A549 (cell line): ENCODE measurements at regions not wholly inside any gene's neighbourhood (a gene's known extent, or its start where the extent isn't known, plus 50 kb on each side); places are given as distances from the start of the nearest gene placed in this dataset.

Experiments used
- CTCF ChIP-seq: fragments of >200 bp; sonication (Bioruptor Twin); formaldehyde crosslinking; IDR thresholded peaks from 3 replicates; pipeline ENCODE4 v1.5.1; 2016
- HDAC2 ChIP-seq: fragments of 200-600 bp; sonication (generic); IDR thresholded peaks from 2 replicates; pipeline ENCODE4 v1.6.1; 2016
- MAZ ChIP-seq: fragments of 150-350 bp; IDR thresholded peaks from 2 replicates; pipeline ENCODE4 v1.6.1; 2014; ENCODE audit warnings: antibody characterized with exemption, low read depth, low read length, borderline replicate concordance
- MYC ChIP-seq: IDR thresholded peaks from 2 replicates; pipeline ENCODE4 v1.6.1; 2012; ENCODE audit warnings: mild to moderate bottlenecking, inconsistent platforms, low read length, improper control_type of control experiment, borderline replicate concordance
- NR3C1 ChIP-seq: fragments of >200 bp; sonication (Bioruptor Twin); formaldehyde crosslinking; IDR thresholded peaks from 3 replicates; pipeline ENCODE4 v1.6.1; 2017
- POLR2A ChIP-seq: IDR thresholded peaks from 2 replicates; pipeline ENCODE4 v1.6.1; 2012; ENCODE audit warnings: mild to moderate bottlenecking, low read length
- POLR2AphosphoS2 ChIP-seq: conservative IDR thresholded peaks from 2 replicates; pipeline ENCODE4 v1.6.1; 2012; ENCODE audit warnings: low read length, improper control_type of control experiment, inconsistent platforms
- RFX5 ChIP-seq: fragments of 450-650 bp; IDR thresholded peaks from 2 replicates; pipeline ENCODE4 v1.7.1; 2014; ENCODE audit warnings: antibody characterized with exemption, mild to moderate bottlenecking, moderate library complexity
- SMC3 ChIP-seq: fragments of >200 bp; sonication (Bioruptor Twin); formaldehyde crosslinking; IDR thresholded peaks from 3 replicates; pipeline ENCODE4 v1.6.1; 2018; ENCODE audit warnings: inconsistent platforms
- TF ChIP-seq, protein P1 (sequence below): IDR thresholded peaks from 2 replicates; pipeline ENCODE4 v1.6.1; 2012
- TF ChIP-seq, protein P2 (sequence below): IDR thresholded peaks from 2 replicates; pipeline ENCODE4 v1.6.1; 2012
- TF ChIP-seq, protein P3 (sequence below): IDR thresholded peaks from 2 replicates; pipeline ENCODE4 v1.6.1; 2012; ENCODE audit warnings: low read depth, borderline replicate concordance

DNA sequence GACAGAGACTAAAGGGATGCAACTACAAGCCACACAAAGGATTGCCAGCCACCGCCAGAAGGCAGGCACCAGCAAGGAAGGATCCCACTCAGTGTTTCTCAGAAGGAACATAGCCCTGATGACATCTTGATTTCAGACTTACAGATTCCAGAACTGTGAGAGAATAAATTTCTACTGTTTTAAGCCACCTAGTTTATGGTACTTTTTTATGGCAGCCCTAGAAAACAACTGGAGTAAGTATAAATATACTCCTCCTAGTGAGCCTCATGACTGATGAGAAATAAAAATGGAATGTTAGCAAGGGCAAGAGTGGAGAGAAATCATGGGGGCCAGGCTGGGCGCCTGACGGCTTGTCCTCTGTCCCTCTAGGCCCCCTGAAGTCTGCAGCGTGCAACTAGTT is 307.3 kb downstream of the PIK3R1 start:
- TF ChIP-seq CTCF (no peak), SMC3 (no peak), NR3C1 (no peak), HDAC2 (no peak), RFX5 (no peak), POLR2A (no peak), MYC (no peak), MAZ (no peak), POLR2AphosphoS2 (no peak)
- TF ChIP-seq, protein P1, sequence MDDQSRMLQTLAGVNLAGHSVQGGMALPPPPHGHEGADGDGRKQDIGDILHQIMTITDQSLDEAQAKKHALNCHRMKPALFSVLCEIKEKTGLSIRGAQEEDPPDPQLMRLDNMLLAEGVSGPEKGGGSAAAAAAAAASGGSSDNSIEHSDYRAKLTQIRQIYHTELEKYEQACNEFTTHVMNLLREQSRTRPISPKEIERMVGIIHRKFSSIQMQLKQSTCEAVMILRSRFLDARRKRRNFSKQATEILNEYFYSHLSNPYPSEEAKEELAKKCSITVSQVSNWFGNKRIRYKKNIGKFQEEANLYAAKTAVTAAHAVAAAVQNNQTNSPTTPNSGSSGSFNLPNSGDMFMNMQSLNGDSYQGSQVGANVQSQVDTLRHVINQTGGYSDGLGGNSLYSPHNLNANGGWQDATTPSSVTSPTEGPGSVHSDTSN, result no peak
- TF ChIP-seq, protein P2, sequence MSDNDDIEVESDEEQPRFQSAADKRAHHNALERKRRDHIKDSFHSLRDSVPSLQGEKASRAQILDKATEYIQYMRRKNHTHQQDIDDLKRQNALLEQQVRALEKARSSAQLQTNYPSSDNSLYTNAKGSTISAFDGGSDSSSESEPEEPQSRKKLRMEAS, result no peak
- TF ChIP-seq, protein P3, sequence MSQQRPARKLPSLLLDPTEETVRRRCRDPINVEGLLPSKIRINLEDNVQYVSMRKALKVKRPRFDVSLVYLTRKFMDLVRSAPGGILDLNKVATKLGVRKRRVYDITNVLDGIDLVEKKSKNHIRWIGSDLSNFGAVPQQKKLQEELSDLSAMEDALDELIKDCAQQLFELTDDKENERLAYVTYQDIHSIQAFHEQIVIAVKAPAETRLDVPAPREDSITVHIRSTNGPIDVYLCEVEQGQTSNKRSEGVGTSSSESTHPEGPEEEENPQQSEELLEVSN, result no peak
